ENCODE measurements at regions not wholly inside any gene's neighbourhood (a gene's known extent, or its start where the extent isn't known, plus 50 kb on each side); places are given as distances from the start of the nearest gene placed in this dataset.

GRCh38 chr1:69459244-69459643 lies 108.5 kb upstream of the LRRC7 start:
- DNase-seq (ENCODE audit: low read depth in 1 of 2, low spot score in 1 of 2): no peak
- TF ChIP-seq SPI1 (IDR thresholded peaks at IDR 0.05; ENCODE audit: borderline replicate concordance, low read depth) (no peak), GABPA (IDR thresholded peaks at IDR 0.05; ENCODE audit: low read depth) (no peak), CTCF (IDR thresholded peaks at IDR 0.05; ENCODE audit: insufficient read depth, low read length) (no peak), POLR2AphosphoS5 (IDR thresholded peaks at IDR 0.05; ENCODE audit: low read depth) (no peak), REST (IDR thresholded peaks at IDR 0.05; ENCODE audit: insufficient replicate concordance, low read depth) (no peak)
- Histone ChIP-seq H3K4me3 (replicated peaks; ENCODE audit: insufficient read depth, low read length) (no peak overlapping the region), H3K27me3 (ENCODE audit: insufficient read depth, poor library complexity, severe bottlenecking) (no peaks in the 10 kb centered on the region), H3K27ac (replicated peaks) (no peak overlapping the region)

DNA sequence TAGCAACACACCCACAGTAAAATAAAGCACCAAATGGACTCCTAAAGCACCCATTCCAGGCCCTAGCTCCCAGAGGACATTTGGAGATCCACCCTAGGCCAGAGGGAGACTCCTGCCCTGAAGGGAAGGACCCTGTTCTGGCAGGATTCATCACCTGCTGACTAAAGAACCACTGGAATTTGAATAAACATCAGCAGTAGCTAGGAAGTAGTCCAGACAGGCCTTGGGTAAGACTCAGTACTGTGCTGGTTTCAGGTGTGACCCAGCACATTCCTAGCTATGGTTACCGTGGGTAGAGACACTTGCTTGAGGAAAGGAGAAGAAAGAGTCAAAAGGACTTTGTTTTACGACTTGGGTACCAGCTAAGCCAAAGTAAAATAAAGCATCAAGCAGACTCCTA lies 92.7 kb upstream of the LRRC7 start:
- Histone ChIP-seq H3K27me3 (ENCODE audit: insufficient read depth, poor library complexity, severe bottlenecking) (no peaks in the 10 kb centered on the region), H3K27ac (replicated peaks) (no peak overlapping the region), H3K4me3 (replicated peaks; ENCODE audit: insufficient read depth, low read length) (no peak overlapping the region)
- no peak for TF ChIP-seq SPI1 (IDR thresholded peaks at IDR 0.05; ENCODE audit: borderline replicate concordance, low read depth)
- no peak for DNase-seq (ENCODE audit: low read depth in 1 of 2, low spot score in 1 of 2)

DNA sequence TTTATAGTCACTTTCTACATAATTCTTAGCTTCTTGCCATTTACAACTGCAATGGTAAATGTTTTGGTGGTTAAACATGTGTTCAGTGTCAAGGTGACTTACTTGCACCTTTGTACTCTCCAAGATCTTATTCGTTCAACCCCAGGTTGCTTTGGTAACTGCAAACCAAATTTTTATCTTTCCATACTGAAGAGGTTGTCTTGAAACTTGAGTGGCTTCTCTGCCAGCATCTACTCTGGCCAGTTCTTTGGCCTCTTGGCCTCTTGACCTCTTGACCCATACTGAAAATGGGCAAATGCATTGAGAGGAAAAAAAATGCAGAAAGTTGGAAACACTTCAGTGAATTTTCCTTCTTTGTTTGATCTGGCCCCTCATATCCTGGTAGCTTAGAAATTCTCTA lies 88.0 kb upstream of the LRRC7 start:
- TF ChIP-seq GABPA (IDR thresholded peaks at IDR 0.05; ENCODE audit: low read depth) (no peak), REST (IDR thresholded peaks at IDR 0.05; ENCODE audit: insufficient replicate concordance, low read depth) (no peak)
- DNase-seq (ENCODE audit: low read depth in 1 of 2, low spot score in 1 of 2): no peak
- no peaks in the 10 kb centered on the region for H3K27me3 ChIP-seq (ENCODE audit: insufficient read depth, poor library complexity, severe bottlenecking)
- H3K27ac ChIP-seq (replicated peaks): no peak overlapping the region
- no peak overlapping the region for H3K4me3 ChIP-seq (replicated peaks; ENCODE audit: insufficient read depth, low read length)

GRCh38 chr1:69483246-69483645 lies 84.5 kb upstream of the LRRC7 start:
- H3K27ac ChIP-seq (replicated peaks): no peak overlapping the region
- H3K4me3 ChIP-seq (replicated peaks; ENCODE audit: insufficient read depth, low read length): no peak overlapping the region
- no peak for TF ChIP-seq CTCF (IDR thresholded peaks at IDR 0.05; ENCODE audit: insufficient read depth, low read length)
- no peak for TF ChIP-seq SPI1 (IDR thresholded peaks at IDR 0.05; ENCODE audit: borderline replicate concordance, low read depth)
- no peak for TF ChIP-seq POLR2AphosphoS5 (IDR thresholded peaks at IDR 0.05; ENCODE audit: low read depth)
- TF ChIP-seq REST (IDR thresholded peaks at IDR 0.05; ENCODE audit: insufficient replicate concordance, low read depth): no peak
- TF ChIP-seq GABPA (IDR thresholded peaks at IDR 0.05; ENCODE audit: low read depth): no peak
- H3K27me3 ChIP-seq (ENCODE audit: insufficient read depth, poor library complexity, severe bottlenecking): no peaks in the 10 kb centered on the region
- no peak for DNase-seq (ENCODE audit: low read depth in 1 of 2, low spot score in 1 of 2)

All from HL-60 (cell line).